ENCODE measurements at regions not wholly inside any gene's neighbourhood (a gene's known extent, or its start where the extent isn't known, plus 50 kb on each side); places are given as distances from the start of the nearest gene placed in this dataset.

- TF ChIP-seq CTCF (IDR thresholded peaks at IDR 0.05 in 2 of 3, conservative IDR thresholded peaks at IDR 0.05 in 1 of 3; ENCODE audit: borderline replicate concordance in 1 of 3, insufficient read depth in 1 of 3, low read depth in 2 of 3, low read length in 2 of 3), result no peak
- no peak for TF ChIP-seq CEBPB (IDR thresholded peaks at IDR 0.05; ENCODE audit: low read depth)
- no peak for TF ChIP-seq POLR2A (IDR thresholded peaks at IDR 0.05; ENCODE audit: borderline replicate concordance, extremely low read depth, insufficient read depth, insufficient read length)
- TF ChIP-seq POLR2AphosphoS5 (IDR thresholded peaks at IDR 0.05; ENCODE audit: low read depth, low read length), result no peak
- TF ChIP-seq ZNF274 (IDR thresholded peaks at IDR 0.05; ENCODE audit: low read depth, low read length), result no peak
These were observed 144.5 kb downstream of the RAD51AP2 start for GRCh38 chr2:17373741-17374140.

Measured in HCT116 (cell line).